ENCODE measurements at regions not wholly inside any gene's neighbourhood (a gene's known extent, or its start where the extent isn't known, plus 50 kb on each side); places are given as distances from the start of the nearest gene placed in this dataset.

DNA sequence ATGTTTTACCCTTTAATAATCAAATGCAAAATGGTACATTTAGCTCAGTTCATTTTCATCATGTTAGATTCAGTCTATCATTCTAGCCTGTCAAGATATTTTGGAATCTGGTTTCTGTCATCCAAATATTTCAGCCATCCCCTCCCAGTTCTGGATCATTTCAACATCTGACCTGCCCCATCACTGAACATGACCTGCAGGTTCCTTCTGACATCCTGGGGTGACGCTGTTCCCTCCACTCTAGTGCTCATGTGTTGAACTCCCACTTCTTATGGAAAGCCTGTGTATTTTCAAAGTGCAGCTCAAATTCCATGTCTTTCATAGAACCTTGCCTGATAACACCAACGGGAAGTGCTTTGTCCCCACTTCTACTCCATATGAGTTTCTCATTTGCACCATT is 320.0 kb upstream of the TNP1 start:
- Histone ChIP-seq H3K36me3 (no peaks in the 10 kb centered on the region), H3K9me3 (peaks cover 0 to 8% (median 0%) of the 10 kb centered on the region in 4 donors), H3K4me3 (no peak overlapping the region), H3K27me3 (no peaks in the 10 kb centered on the region), H3K4me1 (no peaks in the 10 kb centered on the region), H3K27ac (no peak overlapping the region)
- ATAC-seq (ENCODE audit: low FRiP score in 2 of 2) (no peak), DNase-seq (no peak)
- no peak for TF ChIP-seq EP300 (IDR thresholded peaks at IDR 0.05)
- no peak for TF ChIP-seq POLR2A (IDR thresholded peaks at IDR 0.05)
- TF ChIP-seq, protein P1, sequence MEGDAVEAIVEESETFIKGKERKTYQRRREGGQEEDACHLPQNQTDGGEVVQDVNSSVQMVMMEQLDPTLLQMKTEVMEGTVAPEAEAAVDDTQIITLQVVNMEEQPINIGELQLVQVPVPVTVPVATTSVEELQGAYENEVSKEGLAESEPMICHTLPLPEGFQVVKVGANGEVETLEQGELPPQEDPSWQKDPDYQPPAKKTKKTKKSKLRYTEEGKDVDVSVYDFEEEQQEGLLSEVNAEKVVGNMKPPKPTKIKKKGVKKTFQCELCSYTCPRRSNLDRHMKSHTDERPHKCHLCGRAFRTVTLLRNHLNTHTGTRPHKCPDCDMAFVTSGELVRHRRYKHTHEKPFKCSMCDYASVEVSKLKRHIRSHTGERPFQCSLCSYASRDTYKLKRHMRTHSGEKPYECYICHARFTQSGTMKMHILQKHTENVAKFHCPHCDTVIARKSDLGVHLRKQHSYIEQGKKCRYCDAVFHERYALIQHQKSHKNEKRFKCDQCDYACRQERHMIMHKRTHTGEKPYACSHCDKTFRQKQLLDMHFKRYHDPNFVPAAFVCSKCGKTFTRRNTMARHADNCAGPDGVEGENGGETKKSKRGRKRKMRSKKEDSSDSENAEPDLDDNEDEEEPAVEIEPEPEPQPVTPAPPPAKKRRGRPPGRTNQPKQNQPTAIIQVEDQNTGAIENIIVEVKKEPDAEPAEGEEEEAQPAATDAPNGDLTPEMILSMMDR (IDR thresholded peaks at IDR 0.05), result no peak
- no peak for TF ChIP-seq POLR2AphosphoS5 (IDR thresholded peaks at IDR 0.05)
- 78 to 83% methylated on average over 2 of the region's 2 CpGs for WGBS, 2 donors

DNA sequence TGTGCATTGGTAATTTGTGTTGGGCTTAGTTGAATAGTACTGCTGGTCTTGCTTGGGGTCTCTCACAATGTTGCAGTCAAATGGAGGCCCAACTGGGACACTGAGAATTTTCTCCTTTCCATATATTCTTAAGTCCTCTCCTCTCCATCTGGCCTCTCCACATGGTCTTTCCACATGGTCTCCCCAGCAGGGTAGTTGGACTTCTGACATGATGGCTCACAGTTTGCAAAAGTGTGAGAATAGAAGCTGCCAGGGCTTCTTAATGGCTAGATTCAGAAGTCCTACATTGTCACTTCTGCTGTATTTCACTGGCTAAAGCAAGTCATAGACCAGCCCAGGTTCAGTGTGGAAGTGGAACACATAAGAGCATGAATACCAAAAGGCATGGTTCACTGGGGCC is 318.5 kb upstream of the TNP1 start:
- ATAC-seq (ENCODE audit: low FRiP score in 2 of 2) (no peak), DNase-seq (no peak)
- Histone ChIP-seq H3K36me3 (no peaks in the 10 kb centered on the region), H3K27ac (no peak overlapping the region), H3K27me3 (no peaks in the 10 kb centered on the region), H3K4me1 (no peaks in the 10 kb centered on the region), H3K9me3 (peaks cover 0 to 8% (median 0%) of the 10 kb centered on the region in 4 donors), H3K4me3 (no peak overlapping the region)
- TF ChIP-seq POLR2AphosphoS5 (IDR thresholded peaks at IDR 0.05), result no peak
- TF ChIP-seq POLR2A (IDR thresholded peaks at IDR 0.05), result no peak
- TF ChIP-seq EP300 (IDR thresholded peaks at IDR 0.05), result no peak
- TF ChIP-seq, protein P1 (IDR thresholded peaks at IDR 0.05), result no peak

DNA sequence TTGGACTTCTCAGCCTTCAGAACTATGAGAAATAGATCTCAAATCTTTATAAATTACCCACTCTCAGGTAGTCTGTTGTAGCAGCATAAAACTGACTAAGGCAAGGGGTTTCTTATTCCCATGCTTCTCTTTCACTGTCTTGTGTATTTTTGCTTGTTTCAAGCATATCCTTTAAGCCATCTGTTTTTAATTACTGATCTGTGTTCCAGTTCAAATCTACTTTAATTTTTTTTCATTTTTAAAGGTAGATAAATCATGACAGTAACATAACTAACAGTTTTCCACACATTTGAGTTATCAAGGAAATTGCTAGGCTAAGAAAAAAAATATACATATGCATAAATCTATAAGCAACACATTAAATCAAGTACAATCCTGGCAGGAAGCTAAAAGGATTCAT is 317.9 kb upstream of the TNP1 start:
- Histone ChIP-seq H3K9me3 (peaks cover 0 to 8% (median 0%) of the 10 kb centered on the region in 4 donors), H3K4me3 (no peak overlapping the region), H3K36me3 (no peaks in the 10 kb centered on the region), H3K4me1 (no peaks in the 10 kb centered on the region), H3K27me3 (no peaks in the 10 kb centered on the region), H3K27ac (no peak overlapping the region)
- DNase-seq (no peak), ATAC-seq (ENCODE audit: low FRiP score in 2 of 2) (no peak)
- TF ChIP-seq EP300 (IDR thresholded peaks at IDR 0.05) (no peak), POLR2AphosphoS5 (IDR thresholded peaks at IDR 0.05) (no peak), POLR2A (IDR thresholded peaks at IDR 0.05) (no peak)
- TF ChIP-seq, protein P1 (IDR thresholded peaks at IDR 0.05), result no peak

DNA sequence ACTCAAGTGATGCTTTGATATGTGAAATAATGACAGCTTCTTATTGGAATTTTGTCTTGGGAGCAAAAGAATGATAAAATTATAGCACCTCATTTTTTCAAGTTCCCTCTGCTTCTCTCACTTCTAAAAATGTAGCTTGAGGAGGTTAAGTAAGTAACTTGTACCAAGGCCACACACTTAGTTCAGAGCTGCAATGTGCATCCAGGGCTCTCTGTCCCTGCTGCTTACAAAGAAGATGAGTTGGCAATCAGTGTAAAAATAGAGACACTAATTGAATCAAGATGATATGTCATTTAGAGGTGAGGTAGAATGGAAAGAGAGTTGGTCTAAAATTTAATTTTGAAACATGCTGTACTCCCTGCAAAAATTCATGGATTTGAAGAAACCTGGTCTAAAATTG is 312.0 kb upstream of the TNP1 start:
- TF ChIP-seq POLR2AphosphoS5 (IDR thresholded peaks at IDR 0.05) (no peak), POLR2A (IDR thresholded peaks at IDR 0.05) (no peak), EP300 (IDR thresholded peaks at IDR 0.05) (no peak)
- TF ChIP-seq, protein P1 (IDR thresholded peaks at IDR 0.05), result no peak
- H3K36me3 ChIP-seq, result no peaks in the 10 kb centered on the region
- H3K9me3 ChIP-seq, result peaks cover 0 to 8% (median 0%) of the 10 kb centered on the region in 4 donors
- DNase-seq (no peak), ATAC-seq (ENCODE audit: low FRiP score in 2 of 2) (no peak)
- H3K4me3 ChIP-seq, result no peak overlapping the region
- H3K27me3 ChIP-seq, result no peaks in the 10 kb centered on the region
- no peaks in the 10 kb centered on the region for H3K4me1 ChIP-seq
- H3K27ac ChIP-seq, result no peak overlapping the region

DNA sequence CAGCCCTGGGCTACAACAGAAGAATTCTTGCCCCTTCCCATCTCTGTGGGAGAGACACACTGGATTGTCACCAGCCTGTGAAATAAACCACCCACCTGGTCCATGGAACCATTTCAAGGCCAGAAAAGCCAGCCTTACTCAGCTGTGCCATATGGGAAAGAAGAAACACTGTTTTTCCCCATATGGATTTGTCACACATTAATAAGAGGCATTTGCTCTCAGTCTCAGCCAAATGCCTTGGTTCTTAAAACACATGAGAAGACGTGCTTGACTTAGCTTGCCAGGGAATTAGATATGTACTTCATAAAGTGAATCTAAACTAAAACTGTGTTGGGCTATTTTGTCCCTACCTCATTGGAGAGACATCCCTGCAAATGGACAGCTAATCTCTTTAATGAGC is 308.6 kb upstream of the TNP1 start:
- no peaks in the 10 kb centered on the region for H3K4me1 ChIP-seq
- H3K27ac ChIP-seq, result no peak overlapping the region
- no peak for DNase-seq
- H3K36me3 ChIP-seq, result no peaks in the 10 kb centered on the region
- 75 to 84% methylated on average over 1 of the region's 1 CpG for WGBS, 2 donors
- TF ChIP-seq EP300 (IDR thresholded peaks at IDR 0.05), result no peak
- TF ChIP-seq, protein P1 (IDR thresholded peaks at IDR 0.05), result no peak
- no peak for TF ChIP-seq POLR2AphosphoS5 (IDR thresholded peaks at IDR 0.05)
- no peak for TF ChIP-seq POLR2A (IDR thresholded peaks at IDR 0.05)
- no peak for ATAC-seq (ENCODE audit: low FRiP score in 2 of 2)
- no peaks in the 10 kb centered on the region for H3K9me3 ChIP-seq
- H3K4me3 ChIP-seq, result no peak overlapping the region
- no peaks in the 10 kb centered on the region for H3K27me3 ChIP-seq
